Stimulated activated effector memory CD8-positive, alpha-beta T cell treated with anti-CD3 and anti-CD28 coated beads, Interleukin-12 subunit alpha, Interleukin-12 subunit beta, amount 100 ng/mL, for 72 hours (primary cell): ENCODE measurements at regions not wholly inside any gene's neighbourhood (a gene's known extent, or its start where the extent isn't known, plus 50 kb on each side); places are given as distances from the start of the nearest gene placed in this dataset.

Experiments used
- ATAC-seq: fragments of 150-1000 bp; cut with Tn5 transposase; 2 replicates; pipeline ENCODE4 v1.10.0; 2021
- DNase-seq, 2 donors: peaks; one replicate each; pipeline ENCODE4 v3.0.0; 2021 to 2022; ENCODE audit warnings: low spot score in 2 of 2
- H3K27ac Mint-ChIP-seq: one replicate; pipeline ENCODE4 v1.8.0; 2022; ENCODE audit warnings: mild to moderate bottlenecking, mixed read lengths
- H3K36me3 Mint-ChIP-seq: one replicate; pipeline ENCODE4 v1.8.0; 2022; ENCODE audit warnings: mild to moderate bottlenecking, mixed read lengths
- H3K4me1 Mint-ChIP-seq: one replicate; pipeline ENCODE4 v1.8.0; 2022; ENCODE audit warnings: mixed read lengths
- H3K4me3 Mint-ChIP-seq: one replicate; pipeline ENCODE4 v1.8.0; 2022; ENCODE audit warnings: mild to moderate bottlenecking, mixed read lengths
- H3K9me3 Mint-ChIP-seq: one replicate; pipeline ENCODE4 v1.8.0; 2022; ENCODE audit warnings: mixed read lengths

DNA sequence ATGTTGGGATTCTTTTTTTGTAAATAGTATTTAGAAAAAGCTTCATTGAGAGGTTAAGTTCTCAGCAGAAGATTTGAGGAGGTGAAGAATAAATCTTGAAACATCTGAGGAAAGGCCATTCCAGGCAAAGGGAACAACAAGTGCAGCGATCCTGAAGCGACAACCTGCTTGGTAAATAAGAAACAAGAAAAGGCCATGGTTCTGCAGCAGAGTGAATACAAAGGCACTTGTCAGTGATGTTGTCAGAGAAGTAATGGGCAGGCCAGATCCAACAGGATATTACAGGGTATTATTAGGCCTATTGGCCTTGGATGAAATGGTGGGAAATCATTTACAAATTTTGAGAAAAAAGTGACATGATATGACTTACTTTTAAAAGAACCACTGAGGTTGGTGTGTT, 960.0 kb downstream of the PLA2G4A start:
- Mint-ChIP-seq H3K9me3 (peaks cover 5% of the 10 kb centered on the region), H3K36me3 (no peaks in the 10 kb centered on the region), H3K27ac (no peak overlapping the region), H3K4me1 (no peaks in the 10 kb centered on the region), H3K4me3 (no peak overlapping the region)
- DNase-seq: no peak
- ATAC-seq: no peak

DNA sequence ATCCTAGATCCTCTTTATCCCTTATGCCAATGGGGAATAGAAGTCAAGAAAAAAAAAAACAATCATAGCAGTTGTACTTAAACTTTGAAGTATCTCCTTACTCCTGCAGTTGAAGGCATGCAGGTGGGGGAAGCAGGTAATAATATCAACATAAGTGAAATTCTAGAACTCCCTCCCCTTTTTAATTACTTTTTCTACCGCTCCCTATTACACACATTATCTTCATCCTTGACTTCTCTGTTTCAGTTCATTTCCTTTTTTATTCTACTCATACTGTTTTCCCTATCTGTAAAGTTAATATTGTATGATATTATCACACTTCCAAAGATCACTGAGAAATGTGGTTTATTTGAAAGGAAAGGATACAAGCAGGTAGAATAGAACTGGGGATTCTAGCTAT, 962.0 kb downstream of the PLA2G4A start:
- Mint-ChIP-seq H3K36me3 (no peaks in the 10 kb centered on the region), H3K27ac (no peak overlapping the region), H3K9me3 (peaks cover 3% of the 10 kb centered on the region), H3K4me1 (no peaks in the 10 kb centered on the region), H3K4me3 (no peak overlapping the region)
- ATAC-seq (no peak), DNase-seq (no peak)

DNA sequence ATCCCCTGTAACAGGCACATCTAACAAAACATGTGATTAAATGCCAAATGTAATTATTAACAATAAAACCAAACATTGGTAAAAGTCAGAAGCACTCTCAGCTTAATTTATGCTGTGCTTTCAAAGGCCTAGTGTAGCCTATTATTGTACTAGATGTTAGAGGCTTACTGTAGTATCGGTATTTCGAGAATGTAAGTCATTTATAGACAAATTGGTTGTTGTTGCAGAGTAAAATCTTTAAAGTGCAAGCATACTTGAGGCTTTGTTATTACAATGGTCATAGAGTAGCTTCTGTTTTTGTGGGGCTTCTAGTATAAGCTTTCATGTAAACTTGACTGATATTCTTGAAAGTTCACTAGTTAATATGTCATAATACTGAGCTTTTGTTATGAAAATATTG, 965.8 kb downstream of the PLA2G4A start:
- DNase-seq: no peak
- ATAC-seq: no peak
- Mint-ChIP-seq H3K36me3 (no peaks in the 10 kb centered on the region), H3K4me1 (no peaks in the 10 kb centered on the region), H3K4me3 (no peak overlapping the region), H3K9me3 (peaks cover 7% of the 10 kb centered on the region), H3K27ac (no peak overlapping the region)

- Mint-ChIP-seq H3K27ac (no peak overlapping the region), H3K4me3 (no peak overlapping the region), H3K9me3 (peaks cover 3% of the 10 kb centered on the region), H3K4me1 (no peaks in the 10 kb centered on the region), H3K36me3 (no peaks in the 10 kb centered on the region)
- DNase-seq (no peak), ATAC-seq (no peak)
Observed at GRCh38 chr1:187809549-187809948, 980.8 kb downstream of the PLA2G4A start.

GRCh38 chr1:187816646-187817045, 987.9 kb downstream of the PLA2G4A start:
- no peak for DNase-seq
- peaks cover 18% of the 10 kb centered on the region for H3K9me3 Mint-ChIP-seq
- H3K36me3 Mint-ChIP-seq: no peaks in the 10 kb centered on the region
- H3K4me1 Mint-ChIP-seq: no peaks in the 10 kb centered on the region
- H3K4me3 Mint-ChIP-seq: no peak overlapping the region
- H3K27ac Mint-ChIP-seq: no peak overlapping the region
- ATAC-seq: no peak

DNA sequence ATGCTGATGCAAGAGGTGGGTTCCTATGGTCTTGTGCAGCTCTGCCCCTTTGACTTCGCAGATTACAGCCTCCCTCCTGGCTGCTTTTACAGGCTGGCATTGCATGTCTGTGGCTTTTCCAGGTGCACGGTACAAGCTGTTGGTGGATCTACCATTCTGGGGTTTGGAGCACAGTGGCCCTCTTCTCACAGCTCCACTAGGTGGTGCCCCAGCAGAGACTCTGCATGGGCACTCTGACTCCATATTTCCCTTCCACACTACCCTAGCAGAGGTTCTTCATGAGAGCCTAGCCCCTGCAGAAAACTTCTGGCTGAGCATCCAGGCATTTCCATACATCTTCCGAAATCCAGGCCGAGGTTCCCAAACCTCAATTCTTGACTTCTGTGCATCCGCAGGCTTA, 989.0 kb downstream of the PLA2G4A start:
- no peaks in the 10 kb centered on the region for H3K4me1 Mint-ChIP-seq
- no peaks in the 10 kb centered on the region for H3K36me3 Mint-ChIP-seq
- H3K9me3 Mint-ChIP-seq: peaks cover 21% of the 10 kb centered on the region
- H3K4me3 Mint-ChIP-seq: no peak overlapping the region
- H3K27ac Mint-ChIP-seq: no peak overlapping the region
- no peak for DNase-seq
- no peak for ATAC-seq

GRCh38 chr1:187819086-187819485, 990.3 kb downstream of the PLA2G4A start:
- ATAC-seq: no peak
- no peaks in the 10 kb centered on the region for H3K4me1 Mint-ChIP-seq

GRCh38 chr1:187836557-187836956, 1007.8 kb downstream of the PLA2G4A start:
- Mint-ChIP-seq H3K4me3 (no peak overlapping the region), H3K27ac (no peak overlapping the region)
- ATAC-seq: no peak

More at GRCh38 chr1:187819086-187819485, 990.3 kb downstream of the PLA2G4A start:
- DNase-seq: no peak
- Mint-ChIP-seq H3K9me3 (peaks cover 21% of the 10 kb centered on the region), H3K4me3 (no peak overlapping the region), H3K27ac (no peak overlapping the region), H3K36me3 (no peaks in the 10 kb centered on the region)

DNA sequence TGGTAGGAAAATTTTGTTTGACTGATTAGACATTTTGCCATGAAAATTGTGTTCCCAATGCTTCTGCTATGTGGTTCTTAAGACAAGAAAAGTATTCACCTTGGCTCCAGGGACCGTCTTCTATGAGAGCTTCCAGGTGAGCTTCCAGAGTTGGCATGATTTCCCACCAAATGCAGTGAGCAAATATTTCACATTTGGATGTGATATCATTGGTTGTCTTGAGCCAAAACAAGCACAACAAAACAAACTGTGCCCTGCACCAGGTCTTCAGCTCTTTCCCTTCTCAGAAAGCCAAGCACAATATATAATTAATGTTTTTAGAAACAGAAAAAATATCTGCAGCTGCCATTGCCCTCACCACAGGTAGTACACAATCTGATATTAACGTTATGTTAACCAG, 1009.0 kb downstream of the PLA2G4A start:
- Mint-ChIP-seq H3K27ac (no peak overlapping the region), H3K36me3 (no peaks in the 10 kb centered on the region), H3K4me1 (no peaks in the 10 kb centered on the region), H3K4me3 (no peak overlapping the region), H3K9me3 (peaks cover 18% of the 10 kb centered on the region)
- ATAC-seq: no peak
- no peak for DNase-seq

More at GRCh38 chr1:187836557-187836956, 1007.8 kb downstream of the PLA2G4A start:
- Mint-ChIP-seq H3K36me3 (no peaks in the 10 kb centered on the region), H3K9me3 (peaks cover 18% of the 10 kb centered on the region), H3K4me1 (no peaks in the 10 kb centered on the region)
- DNase-seq: no peak

DNA sequence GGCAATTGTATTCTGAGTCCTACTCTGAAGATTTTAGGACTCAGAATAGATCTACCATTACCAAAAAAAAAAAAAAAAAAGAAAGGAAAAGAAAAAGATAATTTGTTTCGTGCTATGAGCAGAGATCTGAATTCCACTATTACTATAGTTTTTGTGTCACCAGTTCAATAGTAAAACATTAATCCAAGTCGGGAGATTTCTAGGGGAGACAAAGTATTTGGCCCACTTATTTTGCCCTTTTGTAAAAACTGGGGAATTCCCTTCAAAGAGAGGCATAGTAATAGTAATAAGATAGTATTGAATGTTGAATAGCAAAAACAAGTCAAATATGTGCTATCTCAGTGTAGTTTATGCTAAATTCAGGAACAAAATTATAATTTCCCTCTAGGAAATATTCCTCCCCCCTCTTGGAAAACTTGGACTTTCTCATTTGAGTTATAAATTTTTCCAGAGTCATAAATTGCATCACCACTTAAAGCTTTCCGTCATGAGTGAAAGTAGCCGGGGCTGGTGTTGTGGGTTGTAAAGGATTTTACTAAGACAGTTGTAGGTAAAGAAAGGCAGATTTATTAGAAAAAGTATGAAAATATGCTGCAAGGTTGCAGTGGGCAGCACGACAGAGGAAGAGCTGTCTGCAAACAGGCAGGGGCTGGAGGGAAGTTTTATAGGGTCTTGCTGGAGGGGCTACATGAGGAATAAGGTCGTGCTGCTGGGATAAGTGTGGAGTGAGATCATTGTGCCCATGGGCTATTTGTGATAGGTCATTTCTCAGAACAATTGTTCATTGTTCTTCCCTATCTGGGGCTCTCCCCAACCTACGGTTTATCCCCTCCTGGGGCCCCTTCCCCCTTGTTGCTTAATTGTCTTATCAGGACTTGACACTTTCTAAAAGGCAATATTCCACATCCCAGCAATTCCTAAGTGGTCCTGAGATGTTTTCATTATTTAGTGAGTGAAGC, 1009.9 kb downstream of the PLA2G4A start:
- no peak overlapping the region for H3K4me3 Mint-ChIP-seq
- peaks cover 15% of the 10 kb centered on the region for H3K9me3 Mint-ChIP-seq
- ATAC-seq (no peak), DNase-seq (no peak)
- H3K36me3 Mint-ChIP-seq: no peaks in the 10 kb centered on the region
- no peaks in the 10 kb centered on the region for H3K4me1 Mint-ChIP-seq
- H3K27ac Mint-ChIP-seq: no peak overlapping the region

- Mint-ChIP-seq H3K36me3 (no peaks in the 10 kb centered on the region), H3K4me1 (no peaks in the 10 kb centered on the region), H3K9me3 (peaks cover 9% of the 10 kb centered on the region), H3K4me3 (no peak overlapping the region), H3K27ac (no peak overlapping the region)
- ATAC-seq: no peak
- no peak for DNase-seq
Observed at GRCh38 chr1:187839873-187840272, 1011.1 kb downstream of the PLA2G4A start.

DNA sequence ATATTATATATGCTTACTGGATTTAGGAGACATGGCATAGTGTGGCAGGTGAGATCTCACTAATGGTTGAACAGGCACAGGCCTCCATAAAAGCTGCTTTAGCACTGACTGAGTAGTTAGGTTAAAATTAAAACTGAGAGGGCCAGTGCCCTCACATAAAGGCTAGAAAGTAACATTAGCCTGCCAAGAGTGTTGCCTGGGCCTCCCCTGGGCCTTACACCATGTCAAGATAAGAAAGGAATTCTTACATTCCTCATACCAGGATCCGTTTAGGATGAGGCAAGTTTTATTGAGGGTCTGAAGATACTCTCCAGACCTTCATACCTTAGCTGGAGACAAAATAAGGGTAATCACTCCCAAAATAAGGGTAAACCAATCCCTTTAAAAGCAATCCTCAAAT, 1011.8 kb downstream of the PLA2G4A start:
- Mint-ChIP-seq H3K36me3 (no peaks in the 10 kb centered on the region), H3K4me3 (no peak overlapping the region), H3K9me3 (peaks cover 9% of the 10 kb centered on the region), H3K27ac (no peak overlapping the region), H3K4me1 (no peaks in the 10 kb centered on the region)
- no peak for DNase-seq
- no peak for ATAC-seq

DNA sequence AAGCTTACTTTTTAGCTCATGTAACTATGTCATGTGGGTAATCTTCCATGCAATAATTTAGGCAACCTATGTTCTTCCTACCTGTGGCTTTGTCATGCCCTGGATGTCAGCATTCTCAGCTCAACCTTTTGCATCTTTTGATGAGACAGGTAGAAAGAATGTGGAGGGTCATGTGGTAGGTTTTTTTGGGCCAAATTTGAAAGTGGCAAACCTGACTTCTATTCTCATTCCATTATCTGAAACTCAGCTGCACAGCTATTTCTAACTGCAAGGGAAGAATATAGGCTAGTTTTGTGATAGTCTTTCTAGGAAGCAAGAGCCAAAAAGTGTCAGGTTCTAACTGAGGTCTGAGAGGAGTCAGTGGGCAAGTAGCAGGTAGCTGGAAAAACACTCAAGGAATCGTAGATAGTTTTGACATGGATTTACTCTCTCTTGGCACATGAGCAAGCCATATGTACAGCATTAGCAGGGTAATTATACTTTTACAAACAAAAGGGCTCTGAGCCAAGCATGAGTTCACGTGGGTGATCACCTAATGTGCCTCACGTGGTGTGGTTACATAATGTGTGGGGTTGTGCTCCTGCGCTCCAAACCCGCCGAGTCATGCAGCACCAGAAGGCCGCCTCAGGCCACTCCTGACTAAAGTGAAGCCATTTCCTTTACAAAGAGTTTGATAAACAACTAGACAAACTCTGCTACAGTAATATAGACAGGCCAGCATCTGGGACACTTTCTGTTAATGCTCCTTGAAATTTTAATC, 1013.8 kb downstream of the PLA2G4A start:
- no peak overlapping the region for H3K4me3 Mint-ChIP-seq
- DNase-seq (no peak), ATAC-seq (no peak)
- no peaks in the 10 kb centered on the region for H3K36me3 Mint-ChIP-seq
- H3K27ac Mint-ChIP-seq: no peak overlapping the region
- no peaks in the 10 kb centered on the region for H3K4me1 Mint-ChIP-seq
- peaks cover 8% of the 10 kb centered on the region for H3K9me3 Mint-ChIP-seq

GRCh38 chr1:187844313-187844712, 1015.6 kb downstream of the PLA2G4A start:
- Mint-ChIP-seq H3K4me3 (no peak overlapping the region), H3K4me1 (no peaks in the 10 kb centered on the region), H3K36me3 (no peaks in the 10 kb centered on the region), H3K27ac (no peak overlapping the region), H3K9me3 (peaks cover 8% of the 10 kb centered on the region)
- no peak for DNase-seq
- ATAC-seq: no peak

DNA sequence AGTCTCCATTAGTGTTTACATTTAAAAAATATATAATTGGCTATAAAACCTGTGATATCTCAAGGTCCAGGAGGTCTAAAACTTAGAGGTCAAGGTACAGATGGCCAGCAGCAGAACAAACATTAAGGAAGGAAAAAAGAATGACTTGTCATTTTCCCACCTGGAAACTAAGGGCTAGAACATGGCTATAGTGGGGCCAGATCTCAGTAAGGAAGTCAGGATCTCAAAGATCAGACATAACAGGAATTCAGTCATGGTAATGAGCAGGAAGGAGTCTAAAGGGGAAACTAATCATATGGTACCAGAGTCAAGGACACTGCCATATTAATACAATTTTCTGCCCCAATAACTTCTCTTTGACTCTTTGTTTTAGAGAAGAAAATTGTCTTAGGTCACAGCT, 1018.8 kb downstream of the PLA2G4A start:
- H3K4me1 Mint-ChIP-seq: no peaks in the 10 kb centered on the region
- no peak for ATAC-seq
- no peaks in the 10 kb centered on the region for H3K36me3 Mint-ChIP-seq
- H3K27ac Mint-ChIP-seq: no peak overlapping the region
- no peak for DNase-seq
- H3K4me3 Mint-ChIP-seq: no peak overlapping the region
- peaks cover 12% of the 10 kb centered on the region for H3K9me3 Mint-ChIP-seq

- DNase-seq: no peak
- no peak for ATAC-seq
- peaks cover 12% of the 10 kb centered on the region for H3K9me3 Mint-ChIP-seq
- no peaks in the 10 kb centered on the region for H3K4me1 Mint-ChIP-seq
- H3K27ac Mint-ChIP-seq: no peak overlapping the region
- no peaks in the 10 kb centered on the region for H3K36me3 Mint-ChIP-seq
- no peak overlapping the region for H3K4me3 Mint-ChIP-seq
Observed at GRCh38 chr1:187848321-187848720, 1019.6 kb downstream of the PLA2G4A start.
